ENCODE measurements at regions not wholly inside any gene's neighbourhood (a gene's known extent, or its start where the extent isn't known, plus 50 kb on each side); places are given as distances from the start of the nearest gene placed in this dataset.

DNA sequence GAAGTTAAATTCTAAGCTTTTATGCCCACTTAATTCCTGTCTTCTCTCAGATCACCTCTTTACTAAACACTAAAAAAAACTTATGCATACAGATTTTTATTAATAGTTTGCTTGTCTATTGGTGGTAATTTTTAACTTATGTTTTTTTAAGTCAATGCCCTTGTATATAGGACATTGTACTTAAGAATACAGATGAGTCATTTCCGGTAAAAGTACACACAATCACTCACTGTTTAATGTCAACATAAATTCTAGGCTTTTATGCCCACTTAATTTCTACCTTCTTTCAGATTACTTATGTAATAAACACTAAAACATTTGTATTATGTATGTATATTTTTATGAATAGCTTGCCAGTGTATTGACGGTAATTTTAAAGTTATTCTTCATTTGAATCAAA, 872.8 kb upstream of the CDH9 start:
- TF ChIP-seq, protein P1, sequence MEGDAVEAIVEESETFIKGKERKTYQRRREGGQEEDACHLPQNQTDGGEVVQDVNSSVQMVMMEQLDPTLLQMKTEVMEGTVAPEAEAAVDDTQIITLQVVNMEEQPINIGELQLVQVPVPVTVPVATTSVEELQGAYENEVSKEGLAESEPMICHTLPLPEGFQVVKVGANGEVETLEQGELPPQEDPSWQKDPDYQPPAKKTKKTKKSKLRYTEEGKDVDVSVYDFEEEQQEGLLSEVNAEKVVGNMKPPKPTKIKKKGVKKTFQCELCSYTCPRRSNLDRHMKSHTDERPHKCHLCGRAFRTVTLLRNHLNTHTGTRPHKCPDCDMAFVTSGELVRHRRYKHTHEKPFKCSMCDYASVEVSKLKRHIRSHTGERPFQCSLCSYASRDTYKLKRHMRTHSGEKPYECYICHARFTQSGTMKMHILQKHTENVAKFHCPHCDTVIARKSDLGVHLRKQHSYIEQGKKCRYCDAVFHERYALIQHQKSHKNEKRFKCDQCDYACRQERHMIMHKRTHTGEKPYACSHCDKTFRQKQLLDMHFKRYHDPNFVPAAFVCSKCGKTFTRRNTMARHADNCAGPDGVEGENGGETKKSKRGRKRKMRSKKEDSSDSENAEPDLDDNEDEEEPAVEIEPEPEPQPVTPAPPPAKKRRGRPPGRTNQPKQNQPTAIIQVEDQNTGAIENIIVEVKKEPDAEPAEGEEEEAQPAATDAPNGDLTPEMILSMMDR (IDR thresholded peaks at IDR 0.05) = no peak
- TF ChIP-seq ZFX (IDR thresholded peaks at IDR 0.05; ENCODE audit: borderline replicate concordance) = no peak
